ENCODE measurements at regions not wholly inside any gene's neighbourhood (a gene's known extent, or its start where the extent isn't known, plus 50 kb on each side); places are given as distances from the start of the nearest gene placed in this dataset.

GRCh38 chr13:85997587-85997986, 198.4 kb upstream of the SLITRK6 start:
- Histone ChIP-seq H3K4me3 (replicated peaks in 1 of 3) (no peak overlapping the region), H3K36me3 (no peaks in the 10 kb centered on the region), H3K4me1 (peaks cover 3 to 8% of the 10 kb centered on the region in 2 donors), H3K27ac (no peak overlapping the region), H3K27me3 (no peaks in the 10 kb centered on the region), H3K9me3 (no peaks in the 10 kb centered on the region)
- TF ChIP-seq POLR2A (IDR thresholded peaks at IDR 0.05) (no peak), CTCF (IDR thresholded peaks at IDR 0.05) (no peak)
- intact Hi-C loops (cut with DNase I) = no loop called here
- WGBS, 2 donors = 93 to 97% methylated on average over 2 of the region's 2 CpGs
- no peak for DNase-seq

GRCh38 chr13:85995788-85996418, 196.7 kb upstream of the SLITRK6 start:
- Histone ChIP-seq H3K27ac (no peak overlapping the region), H3K4me1 (peaks cover 3 to 8% of the 10 kb centered on the region in 2 donors), H3K36me3 (no peaks in the 10 kb centered on the region), H3K4me3 (replicated peaks in 1 of 3) (no peak overlapping the region), H3K27me3 (no peaks in the 10 kb centered on the region), H3K9me3 (no peaks in the 10 kb centered on the region)
- WGBS, 2 donors = 29 to 41% methylated on average over 3 of the region's 3 CpGs
- intact Hi-C loops (cut with DNase I) = no loop called here
- TF ChIP-seq POLR2A (IDR thresholded peaks at IDR 0.05) (no peak), CTCF (IDR thresholded peaks at IDR 0.05) (no peak)
- DNase-seq = no peak

GRCh38 chr13:85993567-85993966, 194.3 kb upstream of the SLITRK6 start:
- no peaks in the 10 kb centered on the region for H3K9me3 ChIP-seq
- H3K4me1 ChIP-seq = peaks cover 3 to 8% of the 10 kb centered on the region in 2 donors
- no peaks in the 10 kb centered on the region for H3K36me3 ChIP-seq
- no peaks in the 10 kb centered on the region for H3K27me3 ChIP-seq
- no peak for TF ChIP-seq CTCF (IDR thresholded peaks at IDR 0.05)
- no peak for TF ChIP-seq POLR2A (IDR thresholded peaks at IDR 0.05)
- WGBS, 2 donors = 93 to 95% methylated on average over 1 of the region's 1 CpG
- intact Hi-C loops (cut with DNase I) = no loop called here
- no peak for DNase-seq
- H3K27ac ChIP-seq = no peak overlapping the region
- no peak overlapping the region for H3K4me3 ChIP-seq (replicated peaks in 1 of 3)

GRCh38 chr13:85990397-85990796, 191.2 kb upstream of the SLITRK6 start:
- TF ChIP-seq POLR2A (IDR thresholded peaks at IDR 0.05) = no peak
- no peak for TF ChIP-seq CTCF (IDR thresholded peaks at IDR 0.05)
- H3K36me3 ChIP-seq = no peaks in the 10 kb centered on the region
- intact Hi-C loops (cut with DNase I) = no loop called here
- H3K27ac ChIP-seq = no peak overlapping the region
- no peaks in the 10 kb centered on the region for H3K27me3 ChIP-seq
- no peaks in the 10 kb centered on the region for H3K9me3 ChIP-seq
- no peaks in the 10 kb centered on the region for H3K4me1 ChIP-seq
- no peak for DNase-seq
- H3K4me3 ChIP-seq (replicated peaks in 1 of 3) = no peak overlapping the region
- 86 to 91% methylated on average over 2 of the region's 2 CpGs for WGBS, 2 donors

GRCh38 chr13:85985797-85986196, 186.6 kb upstream of the SLITRK6 start:
- 72 to 77% methylated on average over 1 of the region's 1 CpG for WGBS, 2 donors
- H3K4me1 ChIP-seq = no peaks in the 10 kb centered on the region
- TF ChIP-seq POLR2A (IDR thresholded peaks at IDR 0.05) (no peak), CTCF (IDR thresholded peaks at IDR 0.05) (no peak)

More at GRCh38 chr13:85985797-85986196, 186.6 kb upstream of the SLITRK6 start:
- no peaks in the 10 kb centered on the region for H3K9me3 ChIP-seq
- H3K27ac ChIP-seq = no peak overlapping the region
- H3K36me3 ChIP-seq = no peaks in the 10 kb centered on the region
- intact Hi-C loops (cut with DNase I) = no loop called here
- no peak for DNase-seq
- no peak overlapping the region for H3K4me3 ChIP-seq (replicated peaks in 1 of 3)
- no peaks in the 10 kb centered on the region for H3K27me3 ChIP-seq

Measured in thyroid gland (tissue), 4 donors.